Glutamatergic neuron (in vitro differentiated cells): ENCODE measurements at regions not wholly inside any gene's neighbourhood (a gene's known extent, or its start where the extent isn't known, plus 50 kb on each side); places are given as distances from the start of the nearest gene placed in this dataset.

Experiments
- DNase-seq: peaks from one replicate; pipeline ENCODE4 v3.0.0; 2022
- H3K27ac Mint-ChIP-seq: one replicate; pipeline ENCODE4 v1.8.0; 2020; ENCODE audit warnings: mild to moderate bottlenecking, mixed read lengths, inconsistent platforms; ENCODE audit not compliant: unreplicated experiment
- H3K27me3 Mint-ChIP-seq: one replicate; pipeline ENCODE4 v1.8.0; 2020; ENCODE audit warnings: mild to moderate bottlenecking, moderate library complexity, mixed read lengths, inconsistent platforms; ENCODE audit not compliant: unreplicated experiment
- H3K36me3 Mint-ChIP-seq: one replicate; pipeline ENCODE4 v1.8.0; 2020; ENCODE audit warnings: mild to moderate bottlenecking, mixed read lengths, inconsistent platforms; ENCODE audit not compliant: unreplicated experiment
- H3K4me1 Mint-ChIP-seq: one replicate; pipeline ENCODE4 v1.8.0; 2020; ENCODE audit warnings: mild to moderate bottlenecking, low read depth, mixed read lengths, inconsistent platforms; ENCODE audit not compliant: unreplicated experiment
- H3K4me3 Mint-ChIP-seq: one replicate; pipeline ENCODE4 v1.8.0; 2020; ENCODE audit warnings: mild to moderate bottlenecking, mixed read lengths, inconsistent platforms; ENCODE audit not compliant: unreplicated experiment
- H3K9me3 Mint-ChIP-seq: one replicate; pipeline ENCODE4 v1.8.0; 2020; ENCODE audit warnings: mild to moderate bottlenecking, moderate library complexity, mixed read lengths, inconsistent platforms; ENCODE audit not compliant: unreplicated experiment
- TF ChIP-seq, protein P1 (sequence below): fragments of 200-600 bp; sonication (generic); IDR thresholded peaks from one replicate; pipeline ENCODE4 v1.5.0; 2021; ENCODE audit not compliant: partially characterized antibody, unreplicated experiment

DNA sequence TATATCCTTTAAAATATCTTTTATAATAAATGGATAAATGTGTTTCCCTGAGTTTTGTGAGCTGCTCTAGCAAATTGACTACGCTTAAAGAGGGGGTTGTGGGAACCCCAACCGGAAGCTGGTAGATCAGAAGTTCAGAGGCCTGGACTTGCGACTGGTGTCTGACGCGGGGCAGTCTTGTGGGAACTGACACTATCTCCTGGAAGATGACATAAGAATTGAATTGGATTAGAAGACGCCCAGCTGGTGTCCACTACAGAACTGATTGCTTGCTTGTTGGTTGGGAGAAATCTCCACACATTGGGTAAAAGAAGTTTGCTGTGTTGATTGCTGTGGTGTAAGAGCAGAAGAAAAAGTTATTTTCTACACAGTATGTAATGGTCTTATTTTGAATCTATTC, 51.1 kb upstream of the AHR start:
- no peak overlapping the region for H3K4me3 Mint-ChIP-seq
- H3K9me3 Mint-ChIP-seq: no peaks in the 10 kb centered on the region
- no peak for DNase-seq
- H3K4me1 Mint-ChIP-seq: no peaks in the 10 kb centered on the region
- no peaks in the 10 kb centered on the region for H3K36me3 Mint-ChIP-seq
- no peak overlapping the region for H3K27ac Mint-ChIP-seq
- TF ChIP-seq, protein P1, sequence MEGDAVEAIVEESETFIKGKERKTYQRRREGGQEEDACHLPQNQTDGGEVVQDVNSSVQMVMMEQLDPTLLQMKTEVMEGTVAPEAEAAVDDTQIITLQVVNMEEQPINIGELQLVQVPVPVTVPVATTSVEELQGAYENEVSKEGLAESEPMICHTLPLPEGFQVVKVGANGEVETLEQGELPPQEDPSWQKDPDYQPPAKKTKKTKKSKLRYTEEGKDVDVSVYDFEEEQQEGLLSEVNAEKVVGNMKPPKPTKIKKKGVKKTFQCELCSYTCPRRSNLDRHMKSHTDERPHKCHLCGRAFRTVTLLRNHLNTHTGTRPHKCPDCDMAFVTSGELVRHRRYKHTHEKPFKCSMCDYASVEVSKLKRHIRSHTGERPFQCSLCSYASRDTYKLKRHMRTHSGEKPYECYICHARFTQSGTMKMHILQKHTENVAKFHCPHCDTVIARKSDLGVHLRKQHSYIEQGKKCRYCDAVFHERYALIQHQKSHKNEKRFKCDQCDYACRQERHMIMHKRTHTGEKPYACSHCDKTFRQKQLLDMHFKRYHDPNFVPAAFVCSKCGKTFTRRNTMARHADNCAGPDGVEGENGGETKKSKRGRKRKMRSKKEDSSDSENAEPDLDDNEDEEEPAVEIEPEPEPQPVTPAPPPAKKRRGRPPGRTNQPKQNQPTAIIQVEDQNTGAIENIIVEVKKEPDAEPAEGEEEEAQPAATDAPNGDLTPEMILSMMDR: no peak
- H3K27me3 Mint-ChIP-seq: no peaks in the 10 kb centered on the region

DNA sequence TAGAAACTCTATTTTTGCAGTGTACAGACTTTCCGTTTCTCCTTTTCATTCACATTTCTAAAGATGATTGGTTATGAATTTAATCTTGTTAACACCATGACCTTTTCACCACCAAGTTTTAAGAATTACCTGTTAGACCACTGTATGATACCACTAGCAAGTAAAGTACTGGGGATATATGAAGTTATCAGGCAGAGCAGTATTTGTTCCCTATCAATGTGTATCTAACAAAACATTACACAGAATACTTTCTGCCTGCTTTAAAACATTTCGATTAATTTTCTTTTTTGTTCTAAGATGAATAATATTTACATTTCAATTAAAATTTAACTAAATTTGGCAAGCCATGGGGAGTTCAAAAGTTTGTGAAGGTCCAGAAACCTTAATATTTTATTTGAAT, 49.9 kb upstream of the AHR start:
- TF ChIP-seq, protein P1: no peak
- H3K27ac Mint-ChIP-seq: no peak overlapping the region
- no peaks in the 10 kb centered on the region for H3K36me3 Mint-ChIP-seq
- no peaks in the 10 kb centered on the region for H3K4me1 Mint-ChIP-seq
- DNase-seq: no peak
- no peaks in the 10 kb centered on the region for H3K9me3 Mint-ChIP-seq
- no peaks in the 10 kb centered on the region for H3K27me3 Mint-ChIP-seq
- H3K4me3 Mint-ChIP-seq: no peak overlapping the region
